Spinal cord (tissue), 9 donors: ENCODE measurements at regions not wholly inside any gene's neighbourhood (a gene's known extent, or its start where the extent isn't known, plus 50 kb on each side); places are given as distances from the start of the nearest gene placed in this dataset.
"Not testable (repeated sequence)": the region's sequence is repeated elsewhere in the genome, so short reads cannot be mapped to it uniquely, and the experiment has no call there.

Experiments used
- DNase-seq, 6 donors: peaks; one replicate each; pipeline versions ENCODE4 v3.0.0 to v3.0.0-alpha.2; 2013 to 2015; ENCODE audit warnings: low spot score in 6 of 6, low read depth in 4 of 6
- H3K27ac ChIP-seq: one replicate; pipeline ENCODE4 v1.5.1; 2013; ENCODE audit warnings: low read depth, low read length, control low read depth
- H3K27me3 ChIP-seq: one replicate; pipeline ENCODE4 v1.6.1; 2013; ENCODE audit warnings: low read length; ENCODE audit not compliant: control insufficient read depth, insufficient read depth
- H3K36me3 ChIP-seq: one replicate; pipeline ENCODE4 v1.6.1; 2013; ENCODE audit warnings: low read length; ENCODE audit not compliant: control insufficient read depth, insufficient read depth
- H3K4me1 ChIP-seq: one replicate; pipeline ENCODE4 v1.6.1; 2013; ENCODE audit warnings: low read length; ENCODE audit not compliant: control insufficient read depth, insufficient read depth
- H3K4me3 ChIP-seq: one replicate; pipeline ENCODE4 v1.5.1; 2013; ENCODE audit warnings: low read depth, low read length, control low read depth
- H3K9me3 ChIP-seq: one replicate; pipeline ENCODE4 v1.6.1; 2013; ENCODE audit warnings: low read length; ENCODE audit not compliant: control insufficient read depth, insufficient read depth
- WGBS: methylation state at CpG from one replicate; pipeline ENCODE4 v1.1.5; 2013; ENCODE audit warnings: missing lambda C conversion rate; ENCODE audit not compliant: insufficient coverage; 5-methylcytosine and 5-hydroxymethylcytosine counted together
- donor health status: healthy.

DNA sequence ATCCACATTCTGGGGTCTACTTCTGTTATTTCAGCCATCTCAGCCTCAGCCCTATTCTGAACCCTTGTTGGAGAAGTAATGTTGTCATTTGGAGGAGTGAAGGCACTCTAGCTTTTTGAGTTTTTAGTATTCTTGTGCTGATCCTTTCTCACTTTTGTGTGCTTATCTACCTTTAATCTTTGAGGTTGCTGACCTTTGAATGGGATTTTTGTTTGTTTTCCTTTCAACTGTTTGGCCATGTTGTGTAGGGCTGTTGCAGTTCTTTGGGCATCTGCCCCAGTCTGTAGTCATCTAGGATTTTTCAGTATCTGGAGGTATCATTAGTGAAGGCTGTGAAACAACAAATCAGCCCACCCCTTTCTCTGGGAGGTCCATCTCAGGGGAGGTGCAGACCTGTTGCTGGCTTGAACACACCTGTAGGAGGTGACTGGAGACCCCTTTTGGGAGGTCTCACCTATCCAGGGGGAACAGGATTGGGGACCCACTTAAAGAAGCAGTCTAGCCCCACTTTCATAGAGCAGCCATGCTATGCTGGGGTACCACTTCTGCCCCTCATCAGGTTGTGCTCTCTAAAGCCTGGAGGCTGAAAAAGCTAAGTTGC, 1391.4 kb downstream of the UQCRFS1 start:
- Histone ChIP-seq H3K9me3 (no peaks in the 10 kb centered on the region), H3K27ac (no peak overlapping the region), H3K27me3 (no peaks in the 10 kb centered on the region), H3K4me1 (no peaks in the 10 kb centered on the region), H3K36me3 (no peaks in the 10 kb centered on the region), H3K4me3 (no peak overlapping the region)
- no peak for DNase-seq

DNA sequence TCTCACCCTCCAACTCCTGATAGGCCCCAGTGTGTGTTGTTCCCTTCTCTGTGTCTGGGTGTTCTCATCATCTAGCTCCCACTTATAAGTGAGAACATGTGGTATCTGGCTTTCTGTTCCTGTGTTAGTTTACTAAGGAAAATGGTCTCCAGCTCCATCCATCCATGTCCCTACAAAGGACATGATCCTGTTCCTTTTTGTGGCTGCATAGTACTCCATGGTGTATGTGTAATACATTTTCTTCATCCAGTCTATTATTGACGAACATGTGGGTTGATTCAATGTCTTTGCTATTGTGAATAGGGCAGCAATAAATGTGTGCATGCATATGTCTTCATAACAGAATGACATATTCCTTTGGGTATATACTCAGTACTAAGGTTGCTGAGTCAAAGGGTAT, 1397.0 kb downstream of the UQCRFS1 start:
- Histone ChIP-seq H3K4me3 (no peak overlapping the region), H3K9me3 (peaks cover 2% of the 10 kb centered on the region), H3K4me1 (no peaks in the 10 kb centered on the region), H3K27me3 (no peaks in the 10 kb centered on the region), H3K27ac (no peak overlapping the region), H3K36me3 (no peaks in the 10 kb centered on the region)
- no peak for DNase-seq
- no CpG with 5 or more reads among the region's 1 CpG for WGBS

DNA sequence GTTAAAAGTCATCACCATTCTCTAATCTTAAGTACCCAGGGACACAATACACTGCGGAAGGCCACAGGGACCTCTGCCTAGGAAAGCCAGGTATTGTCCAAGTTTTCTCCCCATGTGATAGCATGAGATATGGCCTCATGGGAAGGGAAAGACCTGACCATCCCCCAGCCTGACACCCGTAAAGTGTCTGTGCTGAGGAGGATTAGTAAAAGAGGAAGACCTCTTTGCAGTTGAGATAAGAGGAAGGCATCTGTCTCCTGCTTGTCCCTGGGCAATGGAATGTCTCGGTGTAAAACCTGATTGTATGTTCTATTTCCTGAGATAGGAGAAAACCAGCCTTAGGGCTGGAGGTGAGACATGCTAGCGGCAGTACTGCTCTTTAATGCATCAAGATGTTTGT, 1398.1 kb downstream of the UQCRFS1 start:
- H3K4me1 ChIP-seq, H3K27ac ChIP-seq, H3K9me3 ChIP-seq, DNase-seq, H3K27me3 ChIP-seq, H3K36me3 ChIP-seq, H3K4me3 ChIP-seq: not testable (repeated sequence)
- 100% methylated on average over 2 of the region's 4 CpGs for WGBS

DNA sequence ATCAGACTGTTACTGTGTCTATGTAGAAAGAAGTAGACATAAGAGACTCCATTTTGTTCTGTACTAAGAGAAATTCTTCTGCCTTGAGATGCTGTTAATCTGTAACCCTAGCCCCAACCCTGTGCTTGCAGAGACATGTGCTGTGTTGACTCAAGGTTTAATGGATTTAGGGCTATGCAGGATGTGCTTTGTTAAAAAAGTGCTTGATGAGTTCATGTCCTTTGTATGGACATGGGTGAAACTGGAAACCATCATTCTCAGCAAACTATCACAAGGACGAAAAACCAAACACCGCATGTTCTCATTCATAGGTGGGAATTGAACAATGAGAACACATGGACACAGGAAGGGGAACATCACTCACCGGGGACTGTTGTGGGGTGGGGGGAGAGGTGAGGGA, 1398.7 kb downstream of the UQCRFS1 start:
- H3K4me3 ChIP-seq, H3K9me3 ChIP-seq, DNase-seq, H3K27me3 ChIP-seq, H3K27ac ChIP-seq, H3K36me3 ChIP-seq, H3K4me1 ChIP-seq: not testable (repeated sequence)
- WGBS = no CpG with 5 or more reads among the region's 3 CpGs

DNA sequence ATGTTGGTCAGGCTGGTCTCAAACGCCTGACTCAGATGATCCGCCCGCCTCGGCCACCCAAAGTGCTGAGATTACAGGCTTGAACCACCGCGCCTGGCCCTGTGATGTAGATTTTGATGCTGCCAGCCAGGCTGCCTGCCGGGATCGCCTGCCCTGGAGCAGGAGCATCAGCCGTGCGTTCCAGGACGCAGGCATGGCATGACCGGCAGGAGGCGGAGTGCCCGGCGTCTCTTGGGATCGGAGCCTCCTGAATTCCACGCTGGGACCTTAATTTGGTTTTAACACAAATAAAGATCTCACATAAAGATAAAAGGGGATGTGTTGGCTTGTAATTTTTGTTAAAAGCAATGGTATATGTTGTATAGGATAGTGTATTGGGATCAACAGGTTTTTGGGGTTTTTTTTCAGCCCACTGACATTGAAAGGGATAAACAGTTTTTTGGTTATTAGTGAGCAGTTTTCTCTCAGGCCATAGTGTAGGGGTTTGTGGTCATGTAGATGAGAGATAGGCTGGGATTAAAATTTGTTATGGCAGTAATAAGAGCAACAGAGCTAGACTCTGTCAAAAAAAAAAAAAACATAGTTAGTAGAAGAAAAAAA, 1406.4 kb downstream of the UQCRFS1 start:
- Histone ChIP-seq H3K27me3 (no peaks in the 10 kb centered on the region), H3K27ac (no peak overlapping the region), H3K36me3 (peaks cover 12% of the 10 kb centered on the region), H3K9me3 (peaks cover 3% of the 10 kb centered on the region), H3K4me1 (no peaks in the 10 kb centered on the region), H3K4me3 (no peak overlapping the region)
- DNase-seq = no peak
- 89% methylated on average over 11 of the region's 17 CpGs for WGBS

DNA sequence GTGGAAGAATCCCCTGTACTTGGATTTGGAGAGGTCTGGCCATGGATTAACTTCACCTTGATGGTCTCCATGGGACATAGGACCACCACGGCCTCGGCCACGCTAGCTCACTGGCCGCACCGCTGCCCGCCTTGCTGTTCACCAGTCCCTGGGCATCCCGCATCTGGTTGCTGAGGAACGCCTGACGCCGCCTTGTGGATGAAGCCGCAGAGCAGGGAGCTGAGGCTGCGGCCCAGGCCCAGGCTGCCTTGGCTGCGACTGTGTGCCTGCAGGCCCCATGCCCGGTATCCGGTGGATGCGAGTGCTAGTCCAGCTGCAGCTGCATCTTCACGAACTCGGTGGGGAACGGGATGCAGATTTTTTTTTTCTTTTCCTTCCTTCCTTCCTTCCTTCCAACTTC, 1407.1 kb downstream of the UQCRFS1 start:
- no peaks in the 10 kb centered on the region for H3K4me1 ChIP-seq
- H3K4me3 ChIP-seq = no peak overlapping the region
- no peak for DNase-seq
- H3K9me3 ChIP-seq = peaks cover 3% of the 10 kb centered on the region
- H3K27me3 ChIP-seq = no peaks in the 10 kb centered on the region
- peaks cover 12% of the 10 kb centered on the region for H3K36me3 ChIP-seq
- H3K27ac ChIP-seq = no peak overlapping the region
- 93% methylated on average over 19 of the region's 19 CpGs for WGBS

DNA sequence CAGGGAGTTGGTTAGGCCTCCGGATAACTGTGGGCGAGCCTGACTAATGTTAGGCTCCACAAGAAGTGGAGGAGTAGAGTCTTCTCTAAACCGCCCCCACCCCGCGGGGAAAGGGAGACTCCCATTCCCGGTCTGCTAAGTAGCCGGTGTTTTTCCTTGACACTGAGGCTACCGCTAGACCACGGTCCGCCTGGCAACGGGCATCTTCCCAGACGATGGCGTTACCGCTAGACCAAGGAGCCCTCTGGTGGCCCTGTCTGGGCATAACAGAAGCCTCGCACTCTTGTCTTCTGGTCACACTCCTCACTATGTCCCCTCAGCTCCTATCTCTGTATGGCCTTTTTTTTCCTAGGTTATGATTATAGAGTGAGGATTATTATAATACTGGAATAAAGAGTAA, 1410.7 kb downstream of the UQCRFS1 start:
- H3K36me3 ChIP-seq = peaks cover 14% of the 10 kb centered on the region
- not testable (repeated sequence) for H3K4me1 ChIP-seq, H3K9me3 ChIP-seq, H3K27ac ChIP-seq, H3K27me3 ChIP-seq, DNase-seq, H3K4me3 ChIP-seq
- 49% methylated on average over 11 of the region's 15 CpGs for WGBS

DNA sequence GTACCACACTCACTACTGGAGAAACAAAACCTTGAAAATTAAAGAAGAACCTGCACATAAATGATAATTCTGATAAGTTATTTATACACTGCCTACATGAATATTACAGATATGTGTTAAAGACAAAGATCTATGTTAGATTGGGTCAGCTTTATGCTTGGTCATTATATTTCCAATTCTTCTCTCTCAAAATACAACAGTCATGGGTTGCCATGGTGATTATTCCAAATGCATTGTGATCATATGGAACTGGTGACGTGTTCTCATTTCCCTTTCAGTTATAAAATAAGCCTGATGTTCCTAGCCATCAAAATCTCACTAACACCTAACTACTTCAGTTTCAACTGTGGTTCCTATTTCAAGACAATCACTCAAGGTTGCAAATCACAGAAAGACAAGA, 1416.4 kb downstream of the UQCRFS1 start:
- Histone ChIP-seq H3K9me3 (no peaks in the 10 kb centered on the region), H3K4me1 (peaks cover 18% of the 10 kb centered on the region), H3K4me3 (no peak overlapping the region), H3K27ac (no peak overlapping the region), H3K27me3 (no peaks in the 10 kb centered on the region), H3K36me3 (peaks cover 8% of the 10 kb centered on the region)
- no CpG with 5 or more reads among the region's 1 CpG for WGBS
- DNase-seq = no peak

DNA sequence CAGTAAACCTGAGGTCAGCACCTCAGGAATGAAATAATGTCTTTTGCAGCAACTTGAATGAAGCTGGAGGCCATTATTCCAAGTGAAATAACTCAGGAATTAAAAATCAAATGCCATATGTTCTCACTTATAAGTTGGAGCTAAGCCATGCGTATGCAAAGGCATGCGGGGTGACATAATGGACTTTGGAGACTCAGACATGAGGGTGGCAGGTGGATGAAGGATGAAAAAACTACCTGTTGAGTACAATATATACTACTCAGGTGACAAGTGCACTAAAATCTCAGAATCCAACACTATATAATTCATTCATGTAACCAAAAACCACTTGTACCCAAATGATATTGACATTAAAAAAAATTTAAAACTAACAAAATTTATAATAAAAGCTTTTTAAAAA, 1416.9 kb downstream of the UQCRFS1 start:
- no peak overlapping the region for H3K4me3 ChIP-seq
- DNase-seq = no peak
- no CpG with 5 or more reads among the region's 2 CpGs for WGBS
- H3K27me3 ChIP-seq = no peaks in the 10 kb centered on the region
- H3K36me3 ChIP-seq = peaks cover 8% of the 10 kb centered on the region
- H3K27ac ChIP-seq = no peak overlapping the region
- H3K4me1 ChIP-seq = peaks cover 18% of the 10 kb centered on the region
- no peaks in the 10 kb centered on the region for H3K9me3 ChIP-seq

DNA sequence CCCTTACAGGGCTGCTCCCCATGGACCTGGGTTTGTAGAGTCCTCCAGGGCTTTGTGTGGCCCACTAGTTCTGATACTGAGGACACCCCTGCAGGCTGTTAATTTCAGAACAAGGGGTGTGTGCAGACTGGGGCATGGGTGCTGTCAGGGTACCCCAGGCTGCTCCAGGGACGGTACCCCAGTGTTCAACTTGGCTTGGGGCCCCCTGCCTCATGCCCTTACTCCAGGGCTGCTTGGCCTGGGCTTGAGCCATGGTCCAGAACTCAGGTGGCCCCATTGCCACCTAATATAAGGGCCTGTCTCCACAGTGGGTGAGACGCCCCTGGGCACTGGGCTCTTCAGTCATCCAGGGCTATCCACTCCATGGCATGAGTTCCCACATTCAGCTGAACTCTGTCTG, 1417.6 kb downstream of the UQCRFS1 start:
- Histone ChIP-seq H3K36me3 (peaks cover 8% of the 10 kb centered on the region), H3K4me3 (no peak overlapping the region), H3K4me1 (peaks cover 18% of the 10 kb centered on the region), H3K9me3 (no peaks in the 10 kb centered on the region), H3K27ac (no peak overlapping the region), H3K27me3 (no peaks in the 10 kb centered on the region)
- no peak for DNase-seq
- 98% methylated on average over 2 of the region's 2 CpGs for WGBS
